Mesendoderm (in vitro differentiated cells): ENCODE measurements at regions not wholly inside any gene's neighbourhood (a gene's known extent, or its start where the extent isn't known, plus 50 kb on each side); places are given as distances from the start of the nearest gene placed in this dataset.

Experiments used
- DNase-seq: peaks from one replicate; pipeline ENCODE4 v3.0.0; 2013
- H2AK5ac ChIP-seq: 2 replicates; pipeline ENCODE4 v1.6.1; 2013; ENCODE audit warnings: low read length, inconsistent platforms
- H2BK120ac ChIP-seq: 2 replicates; pipeline ENCODE4 v1.6.1; 2013; ENCODE audit warnings: low read depth, mild to moderate bottlenecking, low read length, moderate library complexity, mixed read lengths
- H2BK15ac ChIP-seq: replicated peaks from 2 replicates; pipeline ENCODE4 v1.6.1; 2013; ENCODE audit warnings: low read depth, mild to moderate bottlenecking, moderate library complexity
- H2BK5ac ChIP-seq: 2 replicates; pipeline ENCODE4 v1.6.1; 2013; ENCODE audit warnings: low read length, inconsistent platforms
- H3K18ac ChIP-seq: 2 replicates; pipeline ENCODE4 v1.6.1; 2013; ENCODE audit warnings: mild to moderate bottlenecking, low read length, mixed read lengths
- H3K23ac ChIP-seq: one replicate; pipeline ENCODE4 v1.6.1; 2013; ENCODE audit warnings: low read length
- H3K27ac ChIP-seq: 2 replicates; pipeline ENCODE4 v1.5.1; 2013; ENCODE audit warnings: low read depth, mild to moderate bottlenecking, inconsistent platforms, low read length, moderate library complexity
- H3K27me3 ChIP-seq: 2 replicates; pipeline ENCODE4 v1.6.1; 2013; ENCODE audit warnings: low read length, control low read depth, mild to moderate bottlenecking, inconsistent platforms; ENCODE audit not compliant: insufficient read depth, poor library complexity
- H3K36me3 ChIP-seq: 2 replicates; pipeline ENCODE4 v1.6.1; 2013; ENCODE audit warnings: low read length, inconsistent platforms; ENCODE audit not compliant: control insufficient read depth, insufficient read depth
- H3K4ac ChIP-seq: one replicate; pipeline ENCODE4 v1.6.1; 2013; ENCODE audit warnings: low read depth, mild to moderate bottlenecking, low read length, moderate library complexity
- H3K4me1 ChIP-seq: 2 replicates; pipeline ENCODE4 v1.6.1; 2013; ENCODE audit warnings: low read depth, low read length, inconsistent platforms; ENCODE audit not compliant: control insufficient read depth
- H3K4me2 ChIP-seq: 2 replicates; pipeline ENCODE4 v1.6.1; 2013; ENCODE audit warnings: low read length
- H3K4me3 ChIP-seq: 2 replicates; pipeline ENCODE4 v1.5.1; 2013; ENCODE audit warnings: mild to moderate bottlenecking, low read length
- H3K56ac ChIP-seq: one replicate; pipeline ENCODE4 v1.6.1; 2013; ENCODE audit warnings: low read length
- H3K79me1 ChIP-seq: 2 replicates; pipeline ENCODE4 v1.6.1; 2013; ENCODE audit warnings: low read length, inconsistent platforms
- H3K79me2 ChIP-seq: 2 replicates; pipeline ENCODE4 v1.6.1; 2013; ENCODE audit warnings: mild to moderate bottlenecking, low read length; ENCODE audit not compliant: control insufficient read depth, insufficient read depth
- H3K9ac ChIP-seq: 2 replicates; pipeline ENCODE4 v1.6.1; 2013; ENCODE audit warnings: low read length, inconsistent platforms
- H4K5ac ChIP-seq: one replicate; pipeline ENCODE4 v1.6.1; 2013; ENCODE audit warnings: low read length
- H4K8ac ChIP-seq: one replicate; pipeline ENCODE4 v1.6.1; 2013; ENCODE audit warnings: low read depth, mild to moderate bottlenecking, control low read depth, low read length, moderate library complexity
- WGBS: extraction: QIAGEN DNeasy Blood & Tissue Kit; methylation state at CpG from one replicate; pipeline ENCODE4 v1.1.7; 2013; ENCODE audit warnings: low lambda C conversion rate, missing lambda C conversion rate; ENCODE audit not compliant: insufficient coverage; ENCODE audit errors: extremely low coverage; 5-methylcytosine and 5-hydroxymethylcytosine counted together

GRCh38 chr4:123190176-123190575 is 206.4 kb upstream of the SPRY1 start:
- WGBS: no CpG with 5 or more reads among the region's 5 CpGs
- H2BK120ac ChIP-seq: no peak overlapping the region
- H3K36me3 ChIP-seq: no peaks in the 10 kb centered on the region

DNA sequence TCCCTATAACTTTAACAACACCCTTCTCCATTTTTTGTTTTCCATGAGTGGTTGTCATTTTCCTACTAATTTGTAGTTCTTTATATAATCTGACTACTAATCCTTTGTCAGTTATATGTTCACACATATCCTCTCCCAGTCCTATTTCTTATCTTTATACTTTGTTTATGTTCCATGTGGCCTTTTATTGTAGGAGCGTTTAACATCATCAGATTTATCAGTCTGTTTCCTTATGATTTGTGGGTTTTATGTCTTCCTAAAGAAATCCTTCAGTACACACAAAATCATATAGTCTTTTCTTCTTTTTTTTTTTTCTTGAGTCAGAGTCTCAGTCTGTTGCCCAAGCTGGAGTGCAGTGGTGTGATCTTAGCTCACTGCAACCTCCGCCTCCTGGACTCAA is 204.9 kb upstream of the SPRY1 start:
- DNase-seq: no peak
- Histone ChIP-seq H2BK120ac (no peak overlapping the region), H3K4me2 (no peak overlapping the region), H3K36me3 (no peaks in the 10 kb centered on the region), H4K8ac (no peak overlapping the region), H3K79me2 (no peaks in the 10 kb centered on the region), H3K4ac (no peak overlapping the region), H2BK15ac (no peak overlapping the region), H3K4me1 (no peaks in the 10 kb centered on the region), H3K27me3 (no peaks in the 10 kb centered on the region), H4K5ac (no peak overlapping the region), H3K18ac (no peak overlapping the region), H3K79me1 (no peaks in the 10 kb centered on the region), H2BK5ac (no peak overlapping the region), H3K23ac (no peak overlapping the region), H3K9ac (no peak overlapping the region), H3K27ac (no peak overlapping the region), H3K56ac (no peak overlapping the region), H3K4me3 (no peak overlapping the region), H2AK5ac (no peak overlapping the region)
- WGBS: no CpG with 5 or more reads among the region's 2 CpGs

More at GRCh38 chr4:123190176-123190575, 206.4 kb upstream of the SPRY1 start:
- no peak overlapping the region for H3K9ac ChIP-seq
- H3K4me3 ChIP-seq: no peak overlapping the region
- H3K56ac ChIP-seq: no peak overlapping the region
- H3K4me1 ChIP-seq: no peaks in the 10 kb centered on the region
- H4K8ac ChIP-seq: no peak overlapping the region
- H2AK5ac ChIP-seq: no peak overlapping the region
- H3K79me2 ChIP-seq: no peaks in the 10 kb centered on the region
- no peak overlapping the region for H3K23ac ChIP-seq
- H3K79me1 ChIP-seq: no peaks in the 10 kb centered on the region
- no peak for DNase-seq
- H4K5ac ChIP-seq: no peak overlapping the region
- H3K18ac ChIP-seq: no peak overlapping the region
- H3K4ac ChIP-seq: no peak overlapping the region
- H3K4me2 ChIP-seq: no peak overlapping the region
- H3K27ac ChIP-seq: no peak overlapping the region
- no peak overlapping the region for H2BK5ac ChIP-seq
- H3K27me3 ChIP-seq: no peaks in the 10 kb centered on the region
- H2BK15ac ChIP-seq: no peak overlapping the region

DNA sequence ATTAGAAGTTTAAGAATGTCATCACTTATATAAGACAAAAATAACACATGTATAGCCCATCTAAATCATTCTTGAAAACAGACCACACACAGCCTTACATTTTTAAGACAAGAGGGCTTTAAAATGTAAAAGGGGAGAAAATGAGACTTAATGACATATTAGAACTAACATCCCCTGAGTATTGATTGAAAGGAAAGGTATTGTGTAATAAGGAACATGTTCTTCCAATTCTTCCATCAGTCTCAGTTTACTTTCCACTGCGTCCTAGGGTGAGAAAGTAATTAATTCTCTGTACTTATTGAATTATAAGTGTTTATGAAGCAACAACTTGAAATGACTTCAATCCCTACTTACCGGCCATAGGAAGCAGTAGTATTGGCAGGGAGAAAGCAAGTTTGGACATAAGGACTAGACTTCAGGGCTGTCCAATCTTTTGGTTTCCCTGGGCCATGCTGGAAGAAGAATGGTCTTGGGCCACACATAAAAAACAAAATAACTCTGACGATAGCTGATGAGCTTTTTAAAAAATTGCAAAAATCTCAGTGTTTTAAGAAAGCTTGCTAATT is 202.7 kb upstream of the SPRY1 start:
- no peak overlapping the region for H3K4ac ChIP-seq
- no CpG with 5 or more reads among the region's 3 CpGs for WGBS

GRCh38 chr4:123198706-123199105 is 197.9 kb upstream of the SPRY1 start:
- no peak overlapping the region for H3K56ac ChIP-seq
- H3K4me2 ChIP-seq: no peak overlapping the region
- no peak overlapping the region for H3K9ac ChIP-seq
- H3K4me3 ChIP-seq: no peak overlapping the region
- no peaks in the 10 kb centered on the region for H3K4me1 ChIP-seq
- no peak overlapping the region for H4K5ac ChIP-seq
- H2AK5ac ChIP-seq: no peak overlapping the region
- no peaks in the 10 kb centered on the region for H3K36me3 ChIP-seq
- H2BK5ac ChIP-seq: no peak overlapping the region
- no peak for DNase-seq
- H2BK15ac ChIP-seq: no peak overlapping the region
- H3K79me1 ChIP-seq: no peaks in the 10 kb centered on the region
- no peaks in the 10 kb centered on the region for H3K79me2 ChIP-seq
- no CpG with 5 or more reads among the region's 2 CpGs for WGBS
- no peak overlapping the region for H3K18ac ChIP-seq
- H3K27me3 ChIP-seq: no peaks in the 10 kb centered on the region
- H3K23ac ChIP-seq: no peak overlapping the region
- H4K8ac ChIP-seq: no peak overlapping the region
- no peak overlapping the region for H2BK120ac ChIP-seq
- H3K27ac ChIP-seq: no peak overlapping the region
- no peak overlapping the region for H3K4ac ChIP-seq

More for the DNA sequence above, 202.7 kb upstream of the SPRY1 start:
- no peaks in the 10 kb centered on the region for H3K79me1 ChIP-seq
- H2AK5ac ChIP-seq: no peak overlapping the region
- no peak overlapping the region for H2BK15ac ChIP-seq
- no peak overlapping the region for H3K4me3 ChIP-seq
- H3K23ac ChIP-seq: no peak overlapping the region
- no peak overlapping the region for H2BK5ac ChIP-seq
- no peaks in the 10 kb centered on the region for H3K36me3 ChIP-seq
- H3K27me3 ChIP-seq: no peaks in the 10 kb centered on the region
- no peak for DNase-seq
- H3K9ac ChIP-seq: no peak overlapping the region
- H3K4me1 ChIP-seq: no peaks in the 10 kb centered on the region
- H3K56ac ChIP-seq: no peak overlapping the region
- H4K8ac ChIP-seq: no peak overlapping the region
- no peak overlapping the region for H3K18ac ChIP-seq
- H2BK120ac ChIP-seq: no peak overlapping the region
- no peak overlapping the region for H4K5ac ChIP-seq
- no peaks in the 10 kb centered on the region for H3K79me2 ChIP-seq
- H3K4me2 ChIP-seq: no peak overlapping the region
- no peak overlapping the region for H3K27ac ChIP-seq

- no CpG with 5 or more reads among the region's 7 CpGs for WGBS
Measured at GRCh38 chr4:123200051-123200940, 196.3 kb upstream of the SPRY1 start.

More at GRCh38 chr4:123200051-123200940, 196.3 kb upstream of the SPRY1 start:
- H3K27ac ChIP-seq: no peak overlapping the region
- H3K4ac ChIP-seq: no peak overlapping the region
- H3K79me1 ChIP-seq: no peaks in the 10 kb centered on the region
- no peak overlapping the region for H2AK5ac ChIP-seq
- no peaks in the 10 kb centered on the region for H3K4me1 ChIP-seq
- no peaks in the 10 kb centered on the region for H3K79me2 ChIP-seq
- H2BK120ac ChIP-seq: no peak overlapping the region
- H3K9ac ChIP-seq: no peak overlapping the region
- no peaks in the 10 kb centered on the region for H3K27me3 ChIP-seq
- no peak overlapping the region for H3K23ac ChIP-seq
- no peak overlapping the region for H3K18ac ChIP-seq
- H4K5ac ChIP-seq: no peak overlapping the region
- H3K4me2 ChIP-seq: no peak overlapping the region
- H3K56ac ChIP-seq: no peak overlapping the region
- no peak overlapping the region for H4K8ac ChIP-seq
- no peak for DNase-seq
- H3K4me3 ChIP-seq: no peak overlapping the region
- H3K36me3 ChIP-seq: no peaks in the 10 kb centered on the region
- no peak overlapping the region for H2BK5ac ChIP-seq
- H2BK15ac ChIP-seq: no peak overlapping the region
